Activated naive CD8-positive, alpha-beta T cell treated with anti-CD3 and anti-CD28 coated beads, Interleukin-2, amount 50 U/mL, for 24 hours (primary cell): ENCODE measurements at regions not wholly inside any gene's neighbourhood (a gene's known extent, or its start where the extent isn't known, plus 50 kb on each side); places are given as distances from the start of the nearest gene placed in this dataset.
"Not testable (repeated sequence)": the region's sequence is repeated elsewhere in the genome, so short reads cannot be mapped to it uniquely, and the experiment has no call there.

Experiments used
- ATAC-seq: fragments of 150-1000 bp; cut with Tn5 transposase; one replicate; pipeline ENCODE4 v1.10.0; 2021
- DNase-seq: peaks from one replicate; pipeline ENCODE4 v3.0.0; 2021
- H3K27ac Mint-ChIP-seq: one replicate; pipeline ENCODE4 v1.8.0; 2021; ENCODE audit warnings: mild to moderate bottlenecking, mixed read lengths
- H3K27me3 Mint-ChIP-seq: one replicate; pipeline ENCODE4 v1.8.0; 2021; ENCODE audit warnings: mixed read lengths
- H3K36me3 Mint-ChIP-seq: one replicate; pipeline ENCODE4 v1.8.0; 2021; ENCODE audit warnings: low read depth, mixed read lengths
- H3K4me1 Mint-ChIP-seq: one replicate; pipeline ENCODE4 v1.8.0; 2021; ENCODE audit warnings: mixed read lengths
- H3K4me3 Mint-ChIP-seq: one replicate; pipeline ENCODE4 v1.8.0; 2021; ENCODE audit warnings: mild to moderate bottlenecking, moderate library complexity, mixed read lengths
- H3K9me3 Mint-ChIP-seq: one replicate; pipeline ENCODE4 v1.8.0; 2021; ENCODE audit warnings: mixed read lengths

DNA sequence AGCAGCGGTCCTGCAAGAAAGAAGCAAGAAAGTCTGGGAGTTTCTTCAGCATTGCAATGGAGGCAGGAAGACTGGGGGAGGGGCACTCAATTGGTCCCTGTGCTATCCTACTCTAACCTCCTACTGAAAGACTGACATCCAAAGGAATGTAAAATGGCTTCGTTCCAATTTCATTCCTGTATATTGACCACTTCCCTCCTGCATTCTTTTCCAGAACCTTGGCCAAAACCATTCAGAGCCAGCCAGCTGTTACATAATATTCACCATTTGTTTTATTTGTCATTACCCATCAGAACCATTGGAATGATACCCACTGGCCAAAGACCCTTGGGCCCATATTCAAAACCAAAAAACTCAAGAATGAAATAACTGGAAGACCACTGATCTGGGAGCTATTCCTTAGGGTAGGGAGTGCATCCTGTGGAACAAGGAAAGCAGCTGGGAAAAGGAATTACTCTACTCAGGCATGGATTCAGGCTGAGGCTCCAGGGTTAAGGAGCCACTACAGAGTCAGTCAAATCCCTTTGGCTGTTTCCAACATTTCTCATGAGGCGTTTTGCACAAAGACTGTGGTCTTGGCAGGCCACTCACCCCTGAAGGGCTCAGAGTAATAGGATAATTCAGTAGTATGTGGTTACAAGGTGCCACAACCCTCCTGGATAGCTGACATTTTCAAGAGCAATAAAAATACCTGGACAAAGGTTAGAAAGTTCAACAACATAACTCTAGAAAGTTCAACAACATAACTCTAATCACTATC is 148.7 kb upstream of the SLC1A3 start:
- ATAC-seq: no peak
- DNase-seq: no peak
- Mint-ChIP-seq H3K36me3 (no peaks in the 10 kb centered on the region), H3K4me3 (no peak overlapping the region), H3K9me3 (peaks cover 4% of the 10 kb centered on the region), H3K4me1 (peaks cover 5% of the 10 kb centered on the region), H3K27ac (no peak overlapping the region), H3K27me3 (peaks cover 12% of the 10 kb centered on the region)

GRCh38 chr5:36458746-36459145 is 147.7 kb upstream of the SLC1A3 start:
- ATAC-seq (no peak), DNase-seq (no peak)
- H3K4me3 Mint-ChIP-seq: no peak overlapping the region
- peaks cover 12% of the 10 kb centered on the region for H3K27me3 Mint-ChIP-seq
- H3K36me3 Mint-ChIP-seq: no peaks in the 10 kb centered on the region
- peaks cover 4% of the 10 kb centered on the region for H3K9me3 Mint-ChIP-seq
- no peak overlapping the region for H3K27ac Mint-ChIP-seq
- peaks cover 5% of the 10 kb centered on the region for H3K4me1 Mint-ChIP-seq

DNA sequence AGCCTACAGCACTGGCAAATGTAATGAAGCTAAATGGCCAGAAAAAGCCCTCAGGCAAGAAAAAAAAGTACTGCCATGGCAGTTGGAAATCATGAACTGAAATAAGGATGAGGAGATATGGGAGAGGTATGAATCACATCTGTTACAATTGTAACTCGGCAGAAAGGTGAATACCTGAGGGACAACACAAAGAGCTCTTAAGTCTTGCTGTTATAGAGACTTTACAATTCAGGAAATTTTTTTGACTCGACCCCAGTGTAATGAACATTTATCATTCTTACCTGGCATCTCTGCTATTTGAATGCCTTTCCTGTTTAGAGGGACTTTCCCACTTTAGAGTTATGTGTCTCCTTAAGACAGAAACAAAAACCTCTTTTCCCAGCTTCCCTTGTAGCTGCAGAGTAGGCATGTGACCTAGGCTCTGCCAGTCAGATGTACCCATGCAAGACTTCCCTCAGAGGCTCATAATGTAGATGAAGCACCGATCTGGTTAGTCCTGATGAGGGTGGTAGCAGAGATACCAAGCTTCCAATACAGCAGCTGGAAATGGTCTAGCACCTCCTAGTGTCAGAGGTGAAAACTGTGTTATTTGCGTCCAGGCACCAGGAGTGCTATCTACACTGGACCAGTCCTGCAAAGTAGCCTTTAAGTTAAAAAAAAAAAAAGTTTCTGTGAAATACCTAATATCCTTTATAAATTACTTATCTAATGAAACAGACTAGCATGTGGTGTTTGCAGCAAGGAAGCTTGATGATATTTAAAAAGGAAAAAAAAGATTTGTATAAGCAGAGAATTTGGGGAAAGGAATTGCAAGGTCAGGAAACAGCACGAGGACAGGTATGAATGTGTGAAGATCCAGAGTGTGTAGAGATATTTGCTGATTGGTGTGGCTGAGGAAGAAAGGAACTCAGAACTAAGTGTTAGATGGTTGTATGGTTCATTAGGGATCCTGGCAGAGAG is 146.9 kb upstream of the SLC1A3 start:
- Mint-ChIP-seq H3K9me3 (peaks cover 4% of the 10 kb centered on the region), H3K27ac (no peak overlapping the region), H3K4me1 (peaks cover 5% of the 10 kb centered on the region), H3K36me3 (no peaks in the 10 kb centered on the region), H3K27me3 (peaks cover 12% of the 10 kb centered on the region), H3K4me3 (no peak overlapping the region)
- no peak for DNase-seq
- ATAC-seq: no peak

- DNase-seq (no peak), ATAC-seq (no peak)
- peaks cover 5% of the 10 kb centered on the region for H3K4me1 Mint-ChIP-seq
- H3K36me3 Mint-ChIP-seq: no peaks in the 10 kb centered on the region
- H3K27me3 Mint-ChIP-seq: peaks cover 6% of the 10 kb centered on the region
- H3K9me3 Mint-ChIP-seq: no peaks in the 10 kb centered on the region
- no peak overlapping the region for H3K27ac Mint-ChIP-seq
- no peak overlapping the region for H3K4me3 Mint-ChIP-seq
These were observed 143.9 kb upstream of the SLC1A3 start for GRCh38 chr5:36462295-36463021.

DNA sequence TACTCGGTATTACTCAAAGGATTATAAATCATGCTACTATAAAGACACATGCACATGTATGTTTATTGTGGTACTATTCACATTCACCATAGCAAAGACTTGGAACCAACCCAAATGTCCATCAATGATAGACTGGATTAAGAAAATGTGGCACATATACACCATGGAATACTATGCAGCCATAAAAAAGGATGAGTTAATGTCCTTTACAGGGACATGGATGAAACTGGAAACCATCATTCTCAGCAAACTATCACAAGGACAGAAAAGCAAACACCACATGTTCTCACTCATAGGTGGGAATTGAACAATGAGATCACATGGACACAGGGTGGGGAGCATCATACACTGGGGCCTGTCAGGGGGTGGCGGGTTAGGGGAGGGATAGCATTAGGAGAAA is 130.5 kb upstream of the SLC1A3 start:
- H3K4me3 Mint-ChIP-seq, H3K27me3 Mint-ChIP-seq, H3K36me3 Mint-ChIP-seq, ATAC-seq, H3K27ac Mint-ChIP-seq, H3K9me3 Mint-ChIP-seq, DNase-seq, H3K4me1 Mint-ChIP-seq: not testable (repeated sequence)

DNA sequence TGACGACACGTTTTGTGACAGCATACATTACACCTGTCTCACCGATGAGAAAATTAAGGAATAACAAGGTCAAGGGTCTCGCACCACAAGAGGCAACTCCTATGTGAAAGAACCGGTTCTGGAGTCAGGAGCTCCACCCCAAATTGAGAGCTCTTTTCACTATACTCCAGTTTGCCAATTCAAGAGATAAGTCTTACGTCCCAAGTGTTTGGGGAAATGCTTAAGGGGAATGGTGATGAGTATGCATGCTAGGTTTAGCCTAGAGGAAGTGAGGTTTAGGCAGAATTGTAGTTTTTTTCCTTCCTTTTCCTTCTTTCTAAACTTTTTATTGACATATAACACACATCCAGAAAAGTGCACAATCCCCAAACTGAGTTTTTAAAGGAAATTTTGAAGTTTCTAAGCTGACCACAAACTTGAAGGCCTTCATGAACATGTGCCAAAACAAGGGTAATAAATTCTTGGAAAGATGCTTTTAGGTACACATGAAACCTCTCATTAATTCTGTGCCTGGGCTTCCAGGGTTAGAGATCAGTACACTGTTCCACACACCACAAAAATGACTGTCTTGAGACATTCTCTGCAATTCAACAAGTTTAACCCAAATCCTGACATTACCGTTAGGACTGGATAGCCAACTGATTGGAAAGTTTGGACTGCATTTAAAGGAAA is 127.6 kb upstream of the SLC1A3 start:
- H3K36me3 Mint-ChIP-seq: no peaks in the 10 kb centered on the region

DNA sequence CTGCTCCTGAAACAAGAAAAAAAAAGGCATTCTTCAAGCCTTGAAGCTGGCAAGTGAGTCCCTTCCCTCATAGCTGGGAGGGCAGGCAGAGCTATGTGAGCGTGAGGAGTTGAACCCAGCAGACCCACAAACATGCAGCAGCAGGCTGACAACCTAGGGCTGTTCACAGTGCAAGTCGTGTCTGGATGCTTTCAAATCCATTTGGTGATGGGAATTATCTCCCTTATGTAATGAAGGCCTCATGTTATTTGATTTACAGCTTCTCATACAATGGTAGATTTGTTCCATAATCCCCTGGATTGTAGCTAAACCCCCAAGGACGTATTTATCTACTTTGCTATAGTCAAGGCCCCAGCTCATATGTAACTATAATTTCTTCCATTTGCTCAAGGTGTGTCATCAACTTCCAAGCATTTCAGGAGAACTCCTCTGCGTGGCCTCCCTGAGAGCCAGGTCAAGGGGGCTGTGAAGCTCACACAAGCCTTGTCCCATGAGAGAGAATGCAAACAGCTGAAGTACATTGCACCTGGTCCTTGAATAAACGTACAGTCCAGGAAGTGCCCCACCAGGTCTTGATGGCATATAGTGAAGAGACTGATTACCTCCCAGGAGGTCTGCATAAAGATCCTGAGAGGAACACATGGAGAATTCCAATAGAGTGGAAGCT is 124.8 kb upstream of the SLC1A3 start:
- H3K4me1 Mint-ChIP-seq: no peaks in the 10 kb centered on the region
- no peak overlapping the region for H3K4me3 Mint-ChIP-seq
- no peaks in the 10 kb centered on the region for H3K36me3 Mint-ChIP-seq
- no peak for DNase-seq
- H3K9me3 Mint-ChIP-seq: no peaks in the 10 kb centered on the region
- H3K27me3 Mint-ChIP-seq: no peaks in the 10 kb centered on the region
- ATAC-seq: no peak
- H3K27ac Mint-ChIP-seq: no peak overlapping the region

More for the DNA sequence above, 127.6 kb upstream of the SLC1A3 start:
- Mint-ChIP-seq H3K27ac (no peak overlapping the region), H3K4me3 (no peak overlapping the region), H3K4me1 (no peaks in the 10 kb centered on the region), H3K9me3 (peaks cover 4% of the 10 kb centered on the region), H3K27me3 (no peaks in the 10 kb centered on the region)
- no peak for DNase-seq
- ATAC-seq: no peak

DNA sequence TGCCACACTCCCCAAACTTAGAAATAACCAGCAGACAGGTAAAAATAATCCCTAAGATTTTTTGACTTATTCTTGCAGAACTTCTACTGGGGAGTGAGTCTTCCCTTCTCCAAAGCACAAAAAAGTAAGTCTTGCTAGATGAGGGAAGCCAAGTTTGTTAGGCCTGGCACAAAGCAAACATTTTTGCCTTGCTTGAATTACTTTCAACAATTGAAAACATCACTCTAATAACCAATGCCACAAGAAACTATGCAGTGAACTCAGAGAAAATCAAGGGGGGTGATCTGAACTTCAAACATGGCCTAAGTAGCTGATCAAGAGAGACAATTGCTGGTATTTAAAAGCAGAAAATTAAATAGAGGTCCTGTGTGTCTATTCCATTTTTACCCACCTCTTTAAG is 123.6 kb upstream of the SLC1A3 start:
- Mint-ChIP-seq H3K36me3 (no peaks in the 10 kb centered on the region), H3K27me3 (no peaks in the 10 kb centered on the region), H3K9me3 (no peaks in the 10 kb centered on the region), H3K4me1 (no peaks in the 10 kb centered on the region), H3K27ac (no peak overlapping the region), H3K4me3 (no peak overlapping the region)
- DNase-seq: no peak
- ATAC-seq: no peak

DNA sequence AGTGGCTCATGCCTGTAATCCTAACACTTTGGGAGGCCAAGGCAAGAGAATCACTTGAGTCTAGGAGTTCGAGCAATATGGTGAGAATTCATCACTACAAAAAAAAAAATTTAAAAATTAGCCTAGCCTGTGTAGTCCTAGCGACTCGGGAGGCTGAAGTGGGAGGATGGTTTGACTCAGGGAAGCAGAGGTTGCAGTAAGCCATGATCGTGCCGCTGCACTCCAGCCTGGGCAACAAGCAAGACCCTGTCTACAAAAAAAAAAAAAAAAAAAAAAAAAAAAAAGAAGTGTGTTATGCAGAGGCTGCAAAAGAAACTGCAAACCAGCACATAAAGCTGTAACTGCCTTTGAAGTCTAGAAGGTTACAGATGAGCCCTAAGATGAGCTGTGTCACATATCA is 116.9 kb upstream of the SLC1A3 start:
- Mint-ChIP-seq H3K4me3 (no peak overlapping the region), H3K27me3 (peaks cover 4% of the 10 kb centered on the region), H3K27ac (no peak overlapping the region), H3K36me3 (no peaks in the 10 kb centered on the region), H3K9me3 (no peaks in the 10 kb centered on the region), H3K4me1 (no peaks in the 10 kb centered on the region)
- DNase-seq (no peak), ATAC-seq (no peak)

DNA sequence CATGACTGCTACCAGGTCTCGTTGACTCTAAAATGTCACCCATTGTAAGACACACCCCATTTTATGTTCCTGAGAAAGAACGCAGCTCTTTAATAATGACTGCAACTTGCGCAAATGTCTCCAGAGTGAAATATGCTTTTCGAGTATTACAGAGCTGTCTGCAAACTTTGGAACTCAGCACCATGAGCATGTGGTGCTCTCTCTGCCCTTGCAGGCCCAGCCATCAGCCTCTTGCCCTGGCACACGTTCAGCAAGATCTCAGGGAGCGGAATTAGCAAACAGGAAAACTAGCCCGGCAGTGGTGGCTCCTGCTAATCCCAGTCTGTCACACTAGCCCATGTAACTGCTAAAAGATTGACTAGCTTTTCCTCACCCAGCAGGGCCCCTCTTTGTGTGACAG is 114.5 kb upstream of the SLC1A3 start:
- no peak overlapping the region for H3K27ac Mint-ChIP-seq

DNA sequence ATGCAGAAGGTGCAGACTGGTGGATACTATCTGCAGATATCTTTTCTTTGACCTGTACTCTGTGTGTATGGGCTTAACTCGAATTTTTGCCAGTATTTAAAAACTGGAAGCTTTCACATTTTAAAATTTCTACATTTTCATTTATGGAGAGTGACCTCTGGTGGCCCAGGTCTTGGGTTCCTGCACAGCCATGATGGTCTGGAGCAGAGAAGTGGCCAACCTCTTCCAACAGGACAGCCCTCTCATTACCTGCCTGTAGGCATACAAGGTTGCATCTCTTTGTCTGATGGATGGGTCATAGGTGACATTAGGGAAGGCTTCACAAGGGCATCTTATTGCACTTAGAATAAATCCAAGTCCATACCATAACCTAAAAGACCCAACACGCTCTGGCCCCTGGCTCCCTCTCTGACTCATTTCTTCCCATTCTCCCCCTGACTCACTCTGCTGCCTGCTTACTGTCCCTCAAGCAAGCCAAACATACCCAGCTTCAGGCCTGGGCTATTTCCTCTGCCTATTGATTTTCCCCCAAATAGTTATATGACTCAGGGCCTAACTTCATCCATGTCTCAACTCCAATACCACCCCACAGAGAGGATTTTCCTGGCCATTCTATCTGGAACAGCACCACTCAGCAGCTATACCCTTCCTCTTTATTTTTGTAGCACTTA is 113.3 kb upstream of the SLC1A3 start:
- no peak for ATAC-seq
- Mint-ChIP-seq H3K27ac (no peak overlapping the region), H3K36me3 (no peaks in the 10 kb centered on the region), H3K27me3 (peaks cover 8% of the 10 kb centered on the region), H3K9me3 (no peaks in the 10 kb centered on the region), H3K4me3 (no peak overlapping the region), H3K4me1 (no peaks in the 10 kb centered on the region)
- no peak for DNase-seq

More for the DNA sequence above, 114.5 kb upstream of the SLC1A3 start:
- no peaks in the 10 kb centered on the region for H3K36me3 Mint-ChIP-seq
- H3K4me1 Mint-ChIP-seq: no peaks in the 10 kb centered on the region
- H3K27me3 Mint-ChIP-seq: peaks cover 5% of the 10 kb centered on the region
- H3K9me3 Mint-ChIP-seq: no peaks in the 10 kb centered on the region
- DNase-seq (no peak), ATAC-seq (no peak)
- no peak overlapping the region for H3K4me3 Mint-ChIP-seq

GRCh38 chr5:36494028-36494427 is 112.4 kb upstream of the SLC1A3 start:
- Mint-ChIP-seq H3K27ac (no peak overlapping the region), H3K36me3 (no peaks in the 10 kb centered on the region), H3K9me3 (no peaks in the 10 kb centered on the region), H3K4me1 (no peaks in the 10 kb centered on the region), H3K4me3 (no peak overlapping the region), H3K27me3 (peaks cover 8% of the 10 kb centered on the region)
- ATAC-seq: no peak
- no peak for DNase-seq

- H3K27me3 Mint-ChIP-seq: peaks cover 8% of the 10 kb centered on the region
- H3K9me3 Mint-ChIP-seq: no peaks in the 10 kb centered on the region
- no peaks in the 10 kb centered on the region for H3K4me1 Mint-ChIP-seq
- H3K36me3 Mint-ChIP-seq: no peaks in the 10 kb centered on the region
- no peak overlapping the region for H3K27ac Mint-ChIP-seq
- ATAC-seq (no peak), DNase-seq (no peak)
- H3K4me3 Mint-ChIP-seq: no peak overlapping the region
These were observed 111.4 kb upstream of the SLC1A3 start for GRCh38 chr5:36494841-36495601.
